SK-N-SH (cell line): ENCODE measurements at regions not wholly inside any gene's neighbourhood (a gene's known extent, or its start where the extent isn't known, plus 50 kb on each side); places are given as distances from the start of the nearest gene placed in this dataset.

Source experiments
- CTCF ChIA-PET: fragments of 300-600, 350-600 bp; formaldehyde crosslinking; extraction: SDS; loops from one replicate; lab custom pipeline; 2021; lab: Yijun Ruan, JAX
- POLR2A ChIA-PET: fragments of 350-600 bp; sonication (Branson Sonifier 250); formaldehyde crosslinking; extraction: SDS; loops from one replicate; lab custom pipeline; 2020; ENCODE audit warnings: antibody characterized with exemption, inconsistent platforms; lab: Yijun Ruan, JAX
- DNase-seq: peaks from one replicate; pipeline ENCODE4 v3.0.0; 2012
- H2AFZ ChIP-seq: fragments of 200-600 bp; sonication (generic); 2 replicates; pipeline ENCODE4 v1.8.1; 2016; ENCODE audit warnings: antibody characterized with exemption, mild to moderate bottlenecking, low read depth
- H3F3A ChIP-seq: fragments of 200-600 bp; sonication (generic); replicated peaks from 2 replicates; pipeline ENCODE3; 2016; ENCODE audit warnings: antibody characterized with exemption, mild to moderate bottlenecking; ENCODE audit not compliant: insufficient read depth
- H3K27ac ChIP-seq, 2 experiments: fragments of 200-500 bp in 1 of 2; fragments of 200-600 bp in 1 of 2; sonication (Bioruptor generic) in 1 of 2; sonication (generic), shearing (Covaris generic) in 1 of 2; 2 replicates each; pipeline versions ENCODE4 v1.5.1 to v1.6.1; 2014 to 2016; ENCODE audit warnings: low read depth in 2 of 2, inconsistent platforms in 1 of 2, low read length in 1 of 2, mild to moderate bottlenecking in 1 of 2, mixed read lengths in 1 of 2
- H3K27me3 ChIP-seq: fragments of 200-600 bp; sonication (generic), shearing (Covaris generic); 2 replicates; pipeline ENCODE4 v1.6.1; 2016; ENCODE audit warnings: mixed run types; ENCODE audit not compliant: insufficient read depth
- H3K36me3 ChIP-seq, 2 experiments: fragments of 200-500 bp in 1 of 2; fragments of 200-600 bp in 1 of 2; sonication (Bioruptor generic) in 1 of 2; sonication (generic) in 1 of 2; replicated peaks in 1 of 2; 2 replicates each; pipeline versions ENCODE3 to v1.5.1; 2014 to 2016; ENCODE audit warnings: low read length in 1 of 2, mild to moderate bottlenecking in 1 of 2; ENCODE audit not compliant: insufficient read depth in 2 of 2, control insufficient read depth in 1 of 2
- H3K4me1 ChIP-seq, 2 experiments: fragments of 200-500 bp in 1 of 2; fragments of 200-600 bp in 1 of 2; sonication (Bioruptor generic) in 1 of 2; sonication (generic), shearing (Covaris generic) in 1 of 2; 2 replicates each; pipeline versions ENCODE4 v1.5.1 to v1.6.1; 2014 to 2016; ENCODE audit warnings: low read depth in 1 of 2, low read length in 1 of 2, mixed run types in 1 of 2; ENCODE audit not compliant: insufficient read depth in 2 of 2, control insufficient read depth in 1 of 2
- H3K4me2 ChIP-seq: fragments of 200-600 bp; sonication (generic), shearing (Covaris generic); 2 replicates; pipeline ENCODE4 v1.6.1; 2017; ENCODE audit warnings: mixed run types
- H3K4me3 ChIP-seq, 2 experiments: fragments of 200-500 bp in 1 of 2; fragments of 200-600 bp in 1 of 2; sonication (Bioruptor generic) in 1 of 2; sonication (generic), shearing (Covaris generic) in 1 of 2; 2 replicates each; pipeline versions ENCODE4 v1.5.1 to v1.8.1; 2014 to 2016; ENCODE audit warnings: low read depth in 2 of 2, inconsistent platforms in 1 of 2, low read length in 1 of 2, mild to moderate bottlenecking in 1 of 2, mixed read lengths in 1 of 2, moderate library complexity in 1 of 2
- H3K79me2 ChIP-seq: fragments of 200-600 bp; sonication (generic); 2 replicates; pipeline ENCODE4 v1.8.1; 2017; ENCODE audit warnings: mild to moderate bottlenecking; ENCODE audit not compliant: insufficient read depth
- H3K9ac ChIP-seq: fragments of 200-600 bp; sonication (generic); 2 replicates; pipeline ENCODE4 v1.6.1; 2017; ENCODE audit warnings: mixed run types
- H3K9me2 ChIP-seq: fragments of 200-600 bp; sonication (generic); 2 replicates; pipeline ENCODE4 v1.6.1; 2017; ENCODE audit warnings: mixed run types
- H3K9me3 ChIP-seq: fragments of 200-600 bp; sonication (generic); 2 replicates; pipeline ENCODE4 v1.6.1; 2017; ENCODE audit warnings: mixed run types, mild to moderate bottlenecking, moderate library complexity
- H4K20me1 ChIP-seq: fragments of 200-600 bp; sonication (generic); 2 replicates; pipeline ENCODE4 v1.6.1; 2017; ENCODE audit warnings: mild to moderate bottlenecking, mixed run types; ENCODE audit not compliant: insufficient read depth
- CHD2 ChIP-seq: fragments of 150-350 bp; IDR thresholded peaks from 2 replicates; pipeline ENCODE4 v1.6.1; 2018; ENCODE audit warnings: low read length; ENCODE audit not compliant: partially characterized antibody
- CTCF ChIP-seq: fragments of 200-600 bp; sonication (generic); IDR thresholded peaks from 2 replicates; pipeline ENCODE4 v1.6.1; 2017; ENCODE audit warnings: antibody characterized with exemption, mild to moderate bottlenecking, moderate library complexity
- ELF1 ChIP-seq: IDR thresholded peaks from 2 replicates; pipeline ENCODE4 v1.4.0; 2012
- EZH2phosphoT487 ChIP-seq: fragments of 200-600 bp; sonication (generic); IDR thresholded peaks from 2 replicates; pipeline ENCODE4 v1.6.1; 2017; ENCODE audit warnings: low read depth, mixed run types, mild to moderate bottlenecking, antibody characterized with exemption, moderate library complexity, borderline replicate concordance
- FOSL2 ChIP-seq: IDR thresholded peaks from 2 replicates; pipeline ENCODE4 v1.4.0; 2012; ENCODE audit warnings: low read depth, mild to moderate bottlenecking, moderate library complexity, borderline replicate concordance
- FOXJ3 ChIP-seq: sonication (generic); formaldehyde crosslinking; IDR thresholded peaks from 2 replicates; pipeline ENCODE4 v1.5.1; 2020; ENCODE audit warnings: mild to moderate bottlenecking, missing genetic modification reagents
- GABPA ChIP-seq: IDR thresholded peaks from 2 replicates; pipeline ENCODE4 v1.4.0; 2012; ENCODE audit warnings: low read depth, mild to moderate bottlenecking
- IRF3 ChIP-seq: fragments of 150-350 bp; IDR thresholded peaks from 2 replicates; pipeline ENCODE4 v1.6.1; 2016; ENCODE audit warnings: mild to moderate bottlenecking, low read depth, low read length
- JUND ChIP-seq: IDR thresholded peaks from 2 replicates; pipeline ENCODE4 v1.4.0; 2012
- MEF2A ChIP-seq: IDR thresholded peaks from 2 replicates; pipeline ENCODE4 v1.4.0; 2012; ENCODE audit warnings: low read depth, borderline replicate concordance
- RAD21 ChIP-seq: IDR thresholded peaks from 2 replicates; pipeline ENCODE4 v1.6.1; 2012; ENCODE audit warnings: mild to moderate bottlenecking, low read length
- RCOR1 ChIP-seq: fragments of 150-350 bp; IDR thresholded peaks from 2 replicates; pipeline ENCODE4 v1.6.1; 2017; ENCODE audit warnings: antibody characterized with exemption, low read length
- REST ChIP-seq: IDR thresholded peaks from 2 replicates; pipeline ENCODE4 v1.6.1; 2012; ENCODE audit warnings: mild to moderate bottlenecking, low read depth, low read length, moderate library complexity
- RFX5 ChIP-seq: IDR thresholded peaks from 2 replicates; pipeline ENCODE4 v1.6.1; 2012; ENCODE audit warnings: mild to moderate bottlenecking, improper control_type of control experiment, low read length
- RXRA ChIP-seq: IDR thresholded peaks from 2 replicates; pipeline ENCODE4 v1.4.0; 2012; ENCODE audit warnings: low read depth, mild to moderate bottlenecking, borderline replicate concordance
- SIN3A ChIP-seq: IDR thresholded peaks from 2 replicates; pipeline ENCODE4 v1.6.1; 2012; ENCODE audit warnings: low read depth, mild to moderate bottlenecking, low read length, moderate library complexity, borderline replicate concordance
- SMC3 ChIP-seq: IDR thresholded peaks from 2 replicates; pipeline ENCODE4 v1.6.1; 2012; ENCODE audit warnings: low read depth, low read length, improper control_type of control experiment
- TCF12 ChIP-seq: IDR thresholded peaks from 2 replicates; pipeline ENCODE4 v1.4.0; 2012
- USF1 ChIP-seq: IDR thresholded peaks from 2 replicates; pipeline ENCODE4 v1.4.0; 2012; ENCODE audit warnings: low read depth, borderline replicate concordance
- USF2 ChIP-seq: fragments of 150-350 bp; IDR thresholded peaks from 2 replicates; pipeline ENCODE4 v1.6.1; 2017; ENCODE audit warnings: antibody characterized with exemption, low read length, low read depth, borderline replicate concordance
- WGBS: methylation state at CpG from one replicate; pipeline ENCODE4 v1.1.6; 2017; ENCODE audit warnings: low lambda C conversion rate; 5-methylcytosine and 5-hydroxymethylcytosine counted together

- Histone ChIP-seq H3K36me3 (no peaks in the 10 kb centered on the region), H3F3A (no peaks in the 10 kb centered on the region), H4K20me1 (no peaks in the 10 kb centered on the region), H3K27me3 (no peaks in the 10 kb centered on the region), H3K4me3 (no peak overlapping the region), H3K9me3 (no peaks in the 10 kb centered on the region), H3K4me1 (peaks cover 1 to 37% of the 10 kb centered on the region in 2 experiments; a peak in 3 of 4 replicates), H2AFZ (no peak overlapping the region), H3K9me2 (no peaks in the 10 kb centered on the region), H3K27ac (no peak overlapping the region), H3K9ac (no peak overlapping the region), H3K79me2 (no peaks in the 10 kb centered on the region), H3K4me2 (no peak overlapping the region)
- no peak for TF ChIP-seq RAD21
- no peak for TF ChIP-seq RCOR1
- no peak for TF ChIP-seq REST
- no peak for TF ChIP-seq RFX5
- TF ChIP-seq CTCF, result no peak
- TF ChIP-seq ELF1, result no peak
- TF ChIP-seq CHD2, result no peak
- no peak for TF ChIP-seq MEF2A
- TF ChIP-seq SMC3, result no peak
- no peak for TF ChIP-seq USF1
- no peak for TF ChIP-seq JUND
- TF ChIP-seq GABPA, result no peak
- TF ChIP-seq FOSL2, result no peak
- TF ChIP-seq USF2, result no peak
- no peak for TF ChIP-seq RXRA
- TF ChIP-seq TCF12, result no peak
- no peak for TF ChIP-seq EZH2phosphoT487
- TF ChIP-seq SIN3A, result no peak
- no peak for TF ChIP-seq IRF3
- TF ChIP-seq FOXJ3, result no peak
- 89% methylated on average over 16 of the region's 16 CpGs for WGBS
- DNase-seq, result no peak
- ChIA-PET POLR2A (no interaction called here), CTCF (interaction anchor here (0.5 to 1.4 kb wide), 4 partner anchors 20 to 364 kb away, joined by 3 to 6 read pairs (median 3); no protein-coding TSS in a partner anchor)
Measured at GRCh38 chr16:11416228-11417001, 71.2 kb downstream of the RMI2 start.
